ENCODE measurements at regions not wholly inside any gene's neighbourhood (a gene's known extent, or its start where the extent isn't known, plus 50 kb on each side); places are given as distances from the start of the nearest gene placed in this dataset.
A peak's percentile ranks its signal among the peaks of the same experiment; 100 is the strongest.

DNA sequence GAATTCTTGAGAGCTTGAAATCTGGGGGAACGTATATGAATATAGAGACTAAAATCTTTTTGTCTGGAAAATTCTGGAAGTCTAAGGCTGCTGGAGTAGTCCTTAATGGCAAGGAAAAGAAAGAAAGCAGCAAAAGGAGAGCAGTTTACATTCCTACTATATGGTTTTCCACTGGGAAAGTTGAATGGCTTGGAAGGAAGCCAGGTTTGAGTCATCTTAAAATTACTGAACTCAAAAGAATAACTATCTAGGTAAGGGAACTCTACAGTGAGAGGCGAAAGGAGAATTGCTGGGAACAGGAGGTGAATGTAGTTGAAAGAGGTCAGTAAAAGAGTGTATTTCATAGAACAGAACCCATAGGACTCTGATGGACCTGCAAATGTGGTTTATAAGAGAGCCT is 258.1 kb upstream of the EDIL3 start:
- ATAC-seq, result no peak
- Histone ChIP-seq H3K36me3 (no peaks in the 10 kb centered on the region), H3K9me3 (no peaks in the 10 kb centered on the region), H3K4me1 (no peaks in the 10 kb centered on the region), H3K4me3 (no peak overlapping the region), H3K27ac (no peak overlapping the region), H3K27me3 (no peaks in the 10 kb centered on the region)
- intact Hi-C loops (cut with DNase I), result no loop called here
- no peak for TF ChIP-seq CTCF (IDR thresholded peaks at IDR 0.05)
- TF ChIP-seq POLR2A (IDR thresholded peaks at IDR 0.05), result no peak
- 80 to 82% (median 81%) methylated on average over 2 of the region's 2 CpGs for WGBS, 4 donors
- no peak for DNase-seq

GRCh38 chr5:84642324-84642723 is 257.6 kb upstream of the EDIL3 start:
- no peak for TF ChIP-seq POLR2A (IDR thresholded peaks at IDR 0.05)
- TF ChIP-seq CTCF (IDR thresholded peaks at IDR 0.05), result no peak
- Histone ChIP-seq H3K36me3 (no peaks in the 10 kb centered on the region), H3K4me1 (no peaks in the 10 kb centered on the region), H3K4me3 (no peak overlapping the region), H3K9me3 (no peaks in the 10 kb centered on the region), H3K27ac (no peak overlapping the region), H3K27me3 (no peaks in the 10 kb centered on the region)
- intact Hi-C loops (cut with DNase I), result no loop called here
- ATAC-seq (no peak), DNase-seq (no peak)
- 92 to 94% (median 93%) methylated on average over 8 of the region's 8 CpGs for WGBS, 4 donors

- TF ChIP-seq CTCF (IDR thresholded peaks at IDR 0.05) (no peak), POLR2A (IDR thresholded peaks at IDR 0.05) (no peak)
- intact Hi-C loops (cut with DNase I), result no loop called here
- H3K4me3 ChIP-seq, result no peak overlapping the region
- no peaks in the 10 kb centered on the region for H3K27me3 ChIP-seq
- DNase-seq, result no peak
- H3K4me1 ChIP-seq, result no peaks in the 10 kb centered on the region
- no peaks in the 10 kb centered on the region for H3K9me3 ChIP-seq
- no peaks in the 10 kb centered on the region for H3K36me3 ChIP-seq
- WGBS, 4 donors, result 81 to 97% (median 91%) methylated on average over 1 of the region's 1 CpG
- H3K27ac ChIP-seq, result no peak overlapping the region
- ATAC-seq, result no peak
Measured at GRCh38 chr5:84637662-84638375, 253.1 kb upstream of the EDIL3 start.

DNA sequence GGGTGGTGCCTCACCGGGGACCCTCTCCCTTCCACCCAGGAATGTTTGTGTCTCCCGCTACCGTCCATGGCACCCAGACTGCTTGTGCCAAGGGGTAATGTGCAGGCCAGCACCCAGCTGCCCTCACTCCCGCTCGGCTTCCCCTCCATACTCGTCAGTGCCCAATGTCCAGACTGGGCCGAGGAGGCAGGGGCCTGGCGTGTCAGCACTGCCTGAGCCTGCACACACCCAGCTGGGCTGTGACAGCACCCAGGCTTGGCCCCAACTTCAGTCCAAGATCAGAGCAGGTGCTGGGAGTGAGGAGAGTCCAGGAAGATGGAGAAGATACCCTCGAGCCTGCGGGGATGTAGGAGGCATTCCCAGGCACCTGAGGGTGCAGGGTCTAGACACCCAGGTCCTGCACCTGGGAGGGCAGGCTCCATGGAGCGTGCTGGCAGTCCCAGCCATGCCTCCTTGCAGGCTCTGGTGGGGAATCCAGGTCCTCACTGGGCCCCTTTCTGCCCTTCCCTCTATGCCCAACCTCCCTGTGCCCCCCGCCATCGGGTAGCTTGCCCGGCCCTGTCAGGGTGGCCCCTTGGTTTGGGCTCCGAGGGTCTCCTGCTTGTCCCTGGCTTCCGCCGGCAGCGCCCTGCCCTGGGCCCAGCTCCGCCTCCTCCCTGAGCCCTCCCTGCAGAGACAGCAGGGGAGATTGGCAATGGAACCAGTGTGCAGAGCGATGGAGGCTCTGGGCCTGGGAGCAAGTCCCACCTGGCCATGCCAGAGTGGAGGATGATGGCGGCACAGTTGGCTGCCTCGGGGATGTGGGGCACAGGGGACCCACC is 250.8 kb upstream of the EDIL3 start:
- DNase-seq (peak in 2 of 5 donors; percentile 14 to 38), ATAC-seq (peak in 1 of 4 donors; percentile 27)
- H3K9me3 ChIP-seq, result no peaks in the 10 kb centered on the region
- no peak overlapping the region for H3K27ac ChIP-seq
- TF ChIP-seq CTCF (IDR thresholded peaks at IDR 0.05) (no peak), POLR2A (IDR thresholded peaks at IDR 0.05) (no peak)
- H3K4me1 ChIP-seq, result no peaks in the 10 kb centered on the region
- no peaks in the 10 kb centered on the region for H3K27me3 ChIP-seq
- WGBS, 4 donors, result 91 to 93% (median 92%) methylated on average over 20 to 22 of the region's 22 CpGs
- H3K4me3 ChIP-seq, result no peak overlapping the region
- intact Hi-C loops (cut with DNase I), result no loop called here
- no peaks in the 10 kb centered on the region for H3K36me3 ChIP-seq

Data from heart left ventricle (tissue), 16 donors.